ENCODE measurements at regions not wholly inside any gene's neighbourhood (a gene's known extent, or its start where the extent isn't known, plus 50 kb on each side); places are given as distances from the start of the nearest gene placed in this dataset.

DNA sequence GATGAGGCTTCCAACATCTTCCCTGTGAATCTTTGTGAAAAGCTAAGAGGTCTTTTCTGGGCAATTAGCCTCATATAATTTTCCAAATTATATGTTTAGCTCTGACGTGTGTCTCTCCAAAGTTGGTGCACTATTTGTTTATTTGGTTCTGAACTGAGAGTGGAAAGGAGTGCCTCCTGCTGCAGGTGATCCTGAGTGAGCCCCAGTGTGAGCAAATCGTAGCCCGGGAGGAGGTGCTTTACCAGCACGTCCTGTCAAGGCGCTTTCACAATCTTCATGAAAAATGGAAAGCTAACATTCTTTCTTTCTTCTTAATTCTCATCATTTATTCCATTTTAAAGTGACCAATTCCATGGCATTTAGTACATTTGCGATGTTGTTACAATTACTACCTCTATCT, 231.9 kb downstream of the BMP2 start:
- POLR2A ChIA-PET, result no interaction called here
- no peak for DNase-seq

GRCh38 chr20:7003598-7003997, 236.1 kb downstream of the BMP2 start:
- Histone ChIP-seq H3K27ac (ENCODE audit: low read depth, low read length) (no peak overlapping the region), H3K9me3 (ENCODE audit: low read length) (no peaks in the 10 kb centered on the region), H3K4me3 (ENCODE audit: low read length) (no peak overlapping the region), H3K36me3 (ENCODE audit: insufficient read depth, low read length) (no peaks in the 10 kb centered on the region), H3K4me1 (ENCODE audit: insufficient read depth, low read length) (no peaks in the 10 kb centered on the region), H3K27me3 (ENCODE audit: insufficient read depth, low read length, poor library complexity, severe bottlenecking) (no peaks in the 10 kb centered on the region)
- no peak overlapping the region for H3K27ac Mint-ChIP-seq
- CTCF ChIA-PET, result no interaction called here
- POLR2A ChIA-PET, result no interaction called here
- H3K4me1 Mint-ChIP-seq, result no peaks in the 10 kb centered on the region
- peaks cover 6 to 42% (median 17%) of the 10 kb centered on the region in 5 donors for H3K9me3 Mint-ChIP-seq
- no peak overlapping the region for H3K4me3 Mint-ChIP-seq
- H3K27me3 Mint-ChIP-seq, result no peaks in the 10 kb centered on the region
- DNase-seq, result no peak
- peaks cover 0 to 2% (median 0%) of the 10 kb centered on the region in 3 donors for H3K36me3 Mint-ChIP-seq

More for the DNA sequence above, 231.9 kb downstream of the BMP2 start:
- Histone ChIP-seq H3K4me3 (ENCODE audit: low read length) (no peak overlapping the region), H3K4me1 (ENCODE audit: insufficient read depth, low read length) (no peaks in the 10 kb centered on the region), H3K27ac (ENCODE audit: low read depth, low read length) (no peak overlapping the region), H3K36me3 (ENCODE audit: insufficient read depth, low read length) (no peaks in the 10 kb centered on the region), H3K27me3 (ENCODE audit: insufficient read depth, low read length, poor library complexity, severe bottlenecking) (no peaks in the 10 kb centered on the region), H3K9me3 (ENCODE audit: low read length) (no peaks in the 10 kb centered on the region)
- H3K4me3 Mint-ChIP-seq, result no peak overlapping the region
- H3K27me3 Mint-ChIP-seq, result no peaks in the 10 kb centered on the region
- H3K9me3 Mint-ChIP-seq, result peaks cover 7 to 27% (median 14%) of the 10 kb centered on the region in 5 donors
- H3K36me3 Mint-ChIP-seq, result no peaks in the 10 kb centered on the region
- no peak overlapping the region for H3K27ac Mint-ChIP-seq
- H3K4me1 Mint-ChIP-seq, result no peaks in the 10 kb centered on the region
- CTCF ChIA-PET, result no interaction called here

DNA sequence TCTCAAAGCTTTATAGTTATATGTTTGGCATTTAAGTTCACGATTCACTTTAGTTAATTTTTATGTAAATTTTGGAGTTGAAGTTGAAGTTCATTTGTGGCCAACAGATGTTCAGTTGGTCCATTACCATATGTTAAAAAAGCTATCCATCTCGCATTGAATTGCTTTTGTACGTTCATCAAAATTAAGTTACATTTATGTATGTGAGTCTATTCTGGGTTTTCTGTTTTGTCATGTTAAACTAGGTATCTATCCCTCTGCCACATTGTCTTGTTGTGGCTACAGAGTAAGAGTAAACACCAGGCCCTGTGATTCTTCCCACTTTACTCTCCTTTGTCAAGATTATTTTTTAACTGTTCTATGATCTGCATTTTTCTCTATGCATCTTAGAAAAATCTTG, 237.3 kb downstream of the BMP2 start:
- DNase-seq, result no peak
- Histone ChIP-seq H3K4me3 (ENCODE audit: low read length) (no peak overlapping the region), H3K4me1 (ENCODE audit: insufficient read depth, low read length) (no peaks in the 10 kb centered on the region), H3K27ac (ENCODE audit: low read depth, low read length) (no peak overlapping the region), H3K36me3 (ENCODE audit: insufficient read depth, low read length) (no peaks in the 10 kb centered on the region), H3K9me3 (ENCODE audit: low read length) (no peaks in the 10 kb centered on the region), H3K27me3 (ENCODE audit: insufficient read depth, low read length, poor library complexity, severe bottlenecking) (no peaks in the 10 kb centered on the region)
- Mint-ChIP-seq H3K36me3 (peaks cover 0 to 2% (median 0%) of the 10 kb centered on the region in 3 donors), H3K4me1 (no peaks in the 10 kb centered on the region), H3K27me3 (no peaks in the 10 kb centered on the region), H3K4me3 (no peak overlapping the region), H3K27ac (no peak overlapping the region), H3K9me3 (peaks cover 12 to 47% (median 18%) of the 10 kb centered on the region in 5 donors)
- ChIA-PET POLR2A (no interaction called here), CTCF (no interaction called here)

DNA sequence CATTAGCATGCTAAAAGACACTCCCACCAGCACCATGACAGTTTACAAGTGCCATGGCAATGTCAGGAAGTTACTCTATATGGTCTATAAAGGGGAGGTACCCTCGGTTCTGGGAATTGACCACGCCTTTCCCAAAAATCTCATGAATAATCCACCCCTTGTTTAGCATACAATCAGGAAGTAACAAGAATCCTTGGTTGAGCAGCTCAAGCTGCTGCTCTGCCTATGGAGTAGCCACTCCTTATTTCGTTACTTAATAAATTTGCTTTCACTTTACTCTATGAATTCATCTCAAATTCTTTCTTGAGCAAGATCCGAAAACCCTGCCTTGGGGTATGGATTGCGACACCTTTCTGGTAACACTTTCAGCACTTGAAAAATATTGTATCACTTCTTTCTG, 243.0 kb downstream of the BMP2 start:
- CTCF ChIA-PET, result no interaction called here
- peaks cover 8 to 46% (median 13%) of the 10 kb centered on the region in 5 donors for H3K9me3 Mint-ChIP-seq

DNA sequence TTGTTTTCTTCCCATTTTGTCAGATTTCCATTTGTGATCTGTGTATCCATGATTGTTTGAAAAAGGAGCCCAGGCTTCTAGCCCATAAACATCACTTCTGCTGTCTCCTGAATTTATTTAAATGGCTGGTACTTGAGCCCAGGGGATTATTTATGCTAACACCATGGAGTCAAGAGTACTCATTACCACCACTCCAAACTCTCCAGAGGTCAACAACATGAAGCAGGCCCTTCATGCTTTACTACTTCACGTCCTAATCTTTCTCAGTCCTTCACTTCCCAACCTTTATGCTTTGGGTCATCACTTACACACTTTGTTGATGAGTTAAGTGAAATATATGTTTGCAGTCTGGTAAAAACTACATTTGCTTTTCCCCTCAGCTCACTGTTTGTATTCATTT, 247.8 kb downstream of the BMP2 start:
- H3K27me3 Mint-ChIP-seq, result no peaks in the 10 kb centered on the region
- no peaks in the 10 kb centered on the region for H3K4me1 ChIP-seq (ENCODE audit: insufficient read depth, low read length)
- H3K27ac Mint-ChIP-seq, result no peak overlapping the region
- no peaks in the 10 kb centered on the region for H3K27me3 ChIP-seq (ENCODE audit: insufficient read depth, low read length, poor library complexity, severe bottlenecking)
- no peak overlapping the region for H3K4me3 ChIP-seq (ENCODE audit: low read length)
- H3K36me3 ChIP-seq (ENCODE audit: insufficient read depth, low read length), result no peaks in the 10 kb centered on the region
- POLR2A ChIA-PET, result no interaction called here
- H3K9me3 Mint-ChIP-seq, result peaks cover 3 to 21% (median 4%) of the 10 kb centered on the region in 5 donors
- CTCF ChIA-PET, result no interaction called here
- H3K9me3 ChIP-seq (ENCODE audit: low read length), result no peaks in the 10 kb centered on the region
- H3K4me3 Mint-ChIP-seq, result no peak overlapping the region
- H3K27ac ChIP-seq (ENCODE audit: low read depth, low read length), result no peak overlapping the region
- no peak for DNase-seq
- H3K4me1 Mint-ChIP-seq, result no peaks in the 10 kb centered on the region
- no peaks in the 10 kb centered on the region for H3K36me3 Mint-ChIP-seq

More for the DNA sequence above, 243.0 kb downstream of the BMP2 start:
- Histone ChIP-seq H3K4me1 (ENCODE audit: insufficient read depth, low read length) (no peaks in the 10 kb centered on the region), H3K27ac (ENCODE audit: low read depth, low read length) (no peak overlapping the region), H3K9me3 (ENCODE audit: low read length) (no peaks in the 10 kb centered on the region), H3K27me3 (ENCODE audit: insufficient read depth, low read length, poor library complexity, severe bottlenecking) (no peaks in the 10 kb centered on the region), H3K4me3 (ENCODE audit: low read length) (no peak overlapping the region), H3K36me3 (ENCODE audit: insufficient read depth, low read length) (no peaks in the 10 kb centered on the region)
- H3K4me3 Mint-ChIP-seq, result no peak overlapping the region
- no peaks in the 10 kb centered on the region for H3K27me3 Mint-ChIP-seq
- no peaks in the 10 kb centered on the region for H3K4me1 Mint-ChIP-seq
- no peak for DNase-seq
- POLR2A ChIA-PET, result no interaction called here
- no peak overlapping the region for H3K27ac Mint-ChIP-seq
- H3K36me3 Mint-ChIP-seq, result no peaks in the 10 kb centered on the region

DNA sequence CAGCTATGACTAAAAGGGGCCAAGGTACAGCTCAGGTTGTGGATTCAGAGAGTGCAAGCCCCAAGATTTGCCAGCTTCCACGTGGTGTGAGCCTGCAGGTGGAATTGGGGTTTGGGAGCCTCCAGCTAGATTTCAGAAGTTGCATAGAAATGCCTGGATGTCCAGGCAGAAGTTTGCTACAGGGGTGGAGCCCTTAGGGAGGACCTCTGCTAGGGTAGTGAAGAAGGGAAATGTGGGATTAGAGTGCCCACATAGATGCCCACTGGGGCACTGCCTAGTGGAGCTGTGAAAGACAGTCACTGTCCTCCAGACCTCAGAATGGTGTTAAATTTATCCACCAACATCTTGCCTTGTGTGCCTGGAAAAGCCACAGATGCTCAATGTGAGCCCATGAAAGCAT, 255.1 kb downstream of the BMP2 start:
- Mint-ChIP-seq H3K36me3 (no peaks in the 10 kb centered on the region), H3K9me3 (peaks cover 8 to 30% (median 26%) of the 10 kb centered on the region in 5 donors), H3K27ac (no peak overlapping the region), H3K27me3 (no peaks in the 10 kb centered on the region), H3K4me3 (no peak overlapping the region), H3K4me1 (no peaks in the 10 kb centered on the region)
- H3K4me1 ChIP-seq (ENCODE audit: insufficient read depth, low read length), result no peaks in the 10 kb centered on the region
- no peaks in the 10 kb centered on the region for H3K27me3 ChIP-seq (ENCODE audit: insufficient read depth, low read length, poor library complexity, severe bottlenecking)
- H3K36me3 ChIP-seq (ENCODE audit: insufficient read depth, low read length), result no peaks in the 10 kb centered on the region
- ChIA-PET CTCF (no interaction called here), POLR2A (no interaction called here)
- H3K4me3 ChIP-seq (ENCODE audit: low read length), result no peak overlapping the region
- H3K27ac ChIP-seq (ENCODE audit: low read depth, low read length), result no peak overlapping the region
- no peak for DNase-seq
- no peaks in the 10 kb centered on the region for H3K9me3 ChIP-seq (ENCODE audit: low read length)

DNA sequence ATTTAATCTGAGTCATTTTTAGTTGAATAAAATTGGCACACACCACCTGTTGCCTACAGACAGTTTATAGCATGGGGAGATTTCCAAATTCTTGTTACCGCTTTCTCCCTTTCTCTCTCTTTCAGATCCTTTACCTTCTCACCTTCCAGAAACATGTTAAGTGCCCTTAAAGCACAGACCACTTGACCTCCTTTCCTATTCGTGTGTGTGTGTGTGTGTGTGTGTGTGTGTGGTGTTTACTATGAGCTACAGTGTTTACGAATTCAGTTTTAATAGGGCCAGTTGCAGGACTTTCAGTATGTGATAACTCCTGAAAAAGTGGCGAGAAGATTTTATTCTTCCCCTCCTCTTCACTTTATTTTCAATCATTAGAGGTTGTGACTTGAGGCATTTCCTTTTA, 258.1 kb downstream of the BMP2 start:
- Mint-ChIP-seq H3K9me3 (peaks cover 9 to 32% (median 28%) of the 10 kb centered on the region in 5 donors), H3K27ac (no peak overlapping the region)
- POLR2A ChIA-PET, result no interaction called here

GRCh38 chr20:7029019-7029418, 261.5 kb downstream of the BMP2 start:
- Mint-ChIP-seq H3K36me3 (no peaks in the 10 kb centered on the region), H3K4me1 (no peaks in the 10 kb centered on the region), H3K27ac (no peak overlapping the region), H3K27me3 (no peaks in the 10 kb centered on the region), H3K9me3 (peaks cover 3 to 25% (median 12%) of the 10 kb centered on the region in 5 donors), H3K4me3 (no peak overlapping the region)
- ChIA-PET CTCF (no interaction called here), POLR2A (no interaction called here)
- Histone ChIP-seq H3K27me3 (ENCODE audit: insufficient read depth, low read length, poor library complexity, severe bottlenecking) (no peaks in the 10 kb centered on the region), H3K36me3 (ENCODE audit: insufficient read depth, low read length) (no peaks in the 10 kb centered on the region), H3K4me1 (ENCODE audit: insufficient read depth, low read length) (no peaks in the 10 kb centered on the region), H3K9me3 (ENCODE audit: low read length) (no peaks in the 10 kb centered on the region), H3K4me3 (ENCODE audit: low read length) (no peak overlapping the region), H3K27ac (ENCODE audit: low read depth, low read length) (no peak overlapping the region)
- DNase-seq, result no peak

More for the DNA sequence above, 258.1 kb downstream of the BMP2 start:
- DNase-seq, result no peak
- Mint-ChIP-seq H3K4me1 (no peaks in the 10 kb centered on the region), H3K27me3 (no peaks in the 10 kb centered on the region), H3K4me3 (no peak overlapping the region), H3K36me3 (no peaks in the 10 kb centered on the region)
- CTCF ChIA-PET, result no interaction called here
- Histone ChIP-seq H3K9me3 (ENCODE audit: low read length) (no peaks in the 10 kb centered on the region), H3K27me3 (ENCODE audit: insufficient read depth, low read length, poor library complexity, severe bottlenecking) (no peaks in the 10 kb centered on the region), H3K4me3 (ENCODE audit: low read length) (no peak overlapping the region), H3K4me1 (ENCODE audit: insufficient read depth, low read length) (no peaks in the 10 kb centered on the region), H3K27ac (ENCODE audit: low read depth, low read length) (no peak overlapping the region), H3K36me3 (ENCODE audit: insufficient read depth, low read length) (no peaks in the 10 kb centered on the region)

GRCh38 chr20:7031222-7031621, 263.7 kb downstream of the BMP2 start:
- H3K4me1 Mint-ChIP-seq, result no peaks in the 10 kb centered on the region
- POLR2A ChIA-PET, result no interaction called here
- H3K36me3 Mint-ChIP-seq, result no peaks in the 10 kb centered on the region
- Histone ChIP-seq H3K9me3 (ENCODE audit: low read length) (no peaks in the 10 kb centered on the region), H3K4me1 (ENCODE audit: insufficient read depth, low read length) (no peaks in the 10 kb centered on the region), H3K27me3 (ENCODE audit: insufficient read depth, low read length, poor library complexity, severe bottlenecking) (no peaks in the 10 kb centered on the region), H3K27ac (ENCODE audit: low read depth, low read length) (no peak overlapping the region), H3K36me3 (ENCODE audit: insufficient read depth, low read length) (no peaks in the 10 kb centered on the region), H3K4me3 (ENCODE audit: low read length) (no peak overlapping the region)
- CTCF ChIA-PET, result no interaction called here
- no peak overlapping the region for H3K4me3 Mint-ChIP-seq
- no peaks in the 10 kb centered on the region for H3K27me3 Mint-ChIP-seq
- no peak overlapping the region for H3K27ac Mint-ChIP-seq
- DNase-seq, result no peak
- peaks cover 8 to 28% (median 14%) of the 10 kb centered on the region in 5 donors for H3K9me3 Mint-ChIP-seq
